Hepatocyte (in vitro differentiated cells): ENCODE measurements at regions not wholly inside any gene's neighbourhood (a gene's known extent, or its start where the extent isn't known, plus 50 kb on each side); places are given as distances from the start of the nearest gene placed in this dataset.

ENCODE experiments used
- DNase-seq: peaks from one replicate; pipeline ENCODE4 v3.0.0-alpha.2; 2016; ENCODE audit warnings: low spot score
- H2AFZ ChIP-seq: fragments of 200-600 bp; sonication (generic); 2 replicates; pipeline ENCODE4 v1.6.0; 2016; ENCODE audit warnings: antibody characterized with exemption, mild to moderate bottlenecking
- H3K27ac ChIP-seq: fragments of 200-600 bp; sonication (generic); 2 replicates; pipeline ENCODE4 v1.5.1; 2016; ENCODE audit warnings: mild to moderate bottlenecking
- H3K27me3 ChIP-seq: fragments of 200-600 bp; sonication (generic); 2 replicates; pipeline ENCODE4 v1.6.1; 2016
- H3K36me3 ChIP-seq: fragments of 200-600 bp; sonication (generic); replicated peaks from 2 replicates; pipeline ENCODE4 v1.5.1; 2016; ENCODE audit warnings: low read depth; ENCODE audit not compliant: insufficient read depth
- H3K4me1 ChIP-seq: fragments of 200-600 bp; sonication (generic); 2 replicates; pipeline ENCODE4 v1.5.1; 2016; ENCODE audit warnings: mild to moderate bottlenecking, moderate library complexity; ENCODE audit not compliant: insufficient read depth
- H3K4me2 ChIP-seq: fragments of 200-600 bp; sonication (generic); 2 replicates; pipeline ENCODE4 v1.6.0; 2016
- H3K4me3 ChIP-seq: fragments of 200-600 bp; sonication (generic); 2 replicates; pipeline ENCODE4 v1.5.1; 2016; ENCODE audit warnings: mild to moderate bottlenecking
- H3K79me2 ChIP-seq: fragments of 200-600 bp; sonication (generic); 2 replicates; pipeline ENCODE4 v1.6.0; 2017; ENCODE audit warnings: mild to moderate bottlenecking
- H3K9me2 ChIP-seq: fragments of 200-600 bp; sonication (generic); replicated peaks from 2 replicates; pipeline ENCODE4 v1.6.0; 2017; ENCODE audit warnings: mild to moderate bottlenecking; ENCODE audit not compliant: insufficient read depth
- H3K9me3 ChIP-seq: fragments of 200-600 bp; sonication (generic); 2 replicates; pipeline ENCODE4 v1.5.1; 2016; ENCODE audit warnings: low read depth, mild to moderate bottlenecking
- H4K20me1 ChIP-seq: fragments of 200-600 bp; sonication (generic); 2 replicates; pipeline ENCODE4 v1.6.0; 2016; ENCODE audit warnings: mild to moderate bottlenecking; ENCODE audit not compliant: insufficient read depth, poor library complexity, severe bottlenecking
- CTCF ChIP-seq: fragments of 200-600 bp; sonication (generic); IDR thresholded peaks from 2 replicates; pipeline ENCODE4 v1.5.1; 2016; ENCODE audit warnings: antibody characterized with exemption, mild to moderate bottlenecking; ENCODE audit not compliant: poor library complexity
- EZH2 ChIP-seq: fragments of 200-600 bp; sonication (generic); IDR thresholded peaks from 2 replicates; pipeline ENCODE4 v1.6.1; 2016; ENCODE audit warnings: antibody characterized with exemption, mild to moderate bottlenecking, borderline replicate concordance
- EZH2phosphoT487 ChIP-seq: fragments of 200-600 bp; sonication (generic); IDR thresholded peaks from one replicate; pipeline ENCODE4 v1.6.1; 2018; ENCODE audit warnings: antibody characterized with exemption, mild to moderate bottlenecking, low read depth, moderate library complexity; ENCODE audit not compliant: unreplicated experiment, severe bottlenecking
- WGBS: methylation state at CpG from one replicate; pipeline ENCODE4 v1.1.6; 2016; ENCODE audit warnings: low lambda C conversion rate; ENCODE audit errors: missing lambda C conversion rate; 5-methylcytosine and 5-hydroxymethylcytosine counted together

GRCh38 chr3:187447737-187448136 lies 79.6 kb downstream of the RTP4 start:
- no peak overlapping the region for H3K4me3 ChIP-seq
- no peak overlapping the region for H3K4me2 ChIP-seq
- no peak overlapping the region for H2AFZ ChIP-seq
- no peaks in the 10 kb centered on the region for H3K9me3 ChIP-seq
- DNase-seq, result no peak
- no peaks in the 10 kb centered on the region for H3K4me1 ChIP-seq
- H4K20me1 ChIP-seq, result no peaks in the 10 kb centered on the region
- no peak for TF ChIP-seq EZH2
- WGBS, result 92% methylated on average over 3 of the region's 3 CpGs
- no peaks in the 10 kb centered on the region for H3K27me3 ChIP-seq
- no peaks in the 10 kb centered on the region for H3K9me2 ChIP-seq
- no peaks in the 10 kb centered on the region for H3K36me3 ChIP-seq
- H3K79me2 ChIP-seq, result no peaks in the 10 kb centered on the region
- H3K27ac ChIP-seq, result no peak overlapping the region

- Histone ChIP-seq H3K27me3 (no peaks in the 10 kb centered on the region), H3K27ac (no peak overlapping the region), H3K36me3 (no peaks in the 10 kb centered on the region), H3K79me2 (no peaks in the 10 kb centered on the region), H3K9me2 (no peaks in the 10 kb centered on the region), H3K4me2 (no peak overlapping the region), H4K20me1 (no peaks in the 10 kb centered on the region), H3K4me3 (no peak overlapping the region), H3K9me3 (no peaks in the 10 kb centered on the region), H2AFZ (no peak overlapping the region), H3K4me1 (no peaks in the 10 kb centered on the region)
- WGBS, result 81% methylated on average over 2 of the region's 2 CpGs
- no peak for DNase-seq
- TF ChIP-seq EZH2phosphoT487 (no peak), EZH2 (no peak), CTCF (no peak)
These were observed 77.2 kb downstream of the RTP4 start for GRCh38 chr3:187445356-187445755.

- H3K4me2 ChIP-seq, result no peak overlapping the region
- no peak overlapping the region for H3K4me3 ChIP-seq
- no peak overlapping the region for H2AFZ ChIP-seq
- no peak for DNase-seq
- no peaks in the 10 kb centered on the region for H3K27me3 ChIP-seq
- TF ChIP-seq EZH2phosphoT487, result no peak
- TF ChIP-seq EZH2, result no peak
- H4K20me1 ChIP-seq, result no peaks in the 10 kb centered on the region
- H3K36me3 ChIP-seq, result no peaks in the 10 kb centered on the region
- H3K9me2 ChIP-seq, result no peaks in the 10 kb centered on the region
- H3K4me1 ChIP-seq, result no peaks in the 10 kb centered on the region
- H3K27ac ChIP-seq, result no peak overlapping the region
- 80% methylated on average over 2 of the region's 2 CpGs for WGBS
- H3K79me2 ChIP-seq, result no peaks in the 10 kb centered on the region
- H3K9me3 ChIP-seq, result no peaks in the 10 kb centered on the region
These were observed 66.3 kb downstream of the RTP4 start for GRCh38 chr3:187434524-187434923.

- no peak overlapping the region for H3K27ac ChIP-seq
- no peak overlapping the region for H2AFZ ChIP-seq
- H3K79me2 ChIP-seq, result no peaks in the 10 kb centered on the region
- WGBS, result 70% methylated on average over 5 of the region's 5 CpGs
- no peaks in the 10 kb centered on the region for H3K27me3 ChIP-seq
- no peaks in the 10 kb centered on the region for H4K20me1 ChIP-seq
- no peak for TF ChIP-seq CTCF
- TF ChIP-seq EZH2phosphoT487, result no peak
- no peak for TF ChIP-seq EZH2
- H3K4me3 ChIP-seq, result no peak overlapping the region
- no peaks in the 10 kb centered on the region for H3K36me3 ChIP-seq
- H3K4me2 ChIP-seq, result no peak overlapping the region
- DNase-seq, result no peak
- H3K9me2 ChIP-seq, result no peaks in the 10 kb centered on the region
- no peaks in the 10 kb centered on the region for H3K4me1 ChIP-seq
- no peaks in the 10 kb centered on the region for H3K9me3 ChIP-seq
These were observed 62.4 kb downstream of the RTP4 start for GRCh38 chr3:187430576-187430975.
